ENCODE measurements at regions not wholly inside any gene's neighbourhood (a gene's known extent, or its start where the extent isn't known, plus 50 kb on each side); places are given as distances from the start of the nearest gene placed in this dataset.

GRCh38 chr3:22318325-22318724, 567.3 kb upstream of the ZNF385D start:
- intact Hi-C loops (cut with DNase I), result no loop called here
- Histone ChIP-seq H3K4me1 (no peaks in the 10 kb centered on the region), H3K27me3 (ENCODE audit: low read depth) (no peaks in the 10 kb centered on the region), H3K36me3 (no peaks in the 10 kb centered on the region), H3K27ac (no peak overlapping the region), H3K9me3 (no peaks in the 10 kb centered on the region), H3K4me3 (no peak overlapping the region)
- DNase-seq (no peak), ATAC-seq (no peak)
- no peak for TF ChIP-seq CTCF (IDR thresholded peaks at IDR 0.05)

GRCh38 chr3:22319446-22319845, 568.4 kb upstream of the ZNF385D start:
- H3K9me3 ChIP-seq, result no peaks in the 10 kb centered on the region
- H3K27ac ChIP-seq, result no peak overlapping the region
- H3K36me3 ChIP-seq, result no peaks in the 10 kb centered on the region
- no peak overlapping the region for H3K4me3 ChIP-seq
- intact Hi-C loops (cut with DNase I), result no loop called here
- no peaks in the 10 kb centered on the region for H3K27me3 ChIP-seq (ENCODE audit: low read depth)
- no peak for TF ChIP-seq CTCF (IDR thresholded peaks at IDR 0.05)
- H3K4me1 ChIP-seq, result no peaks in the 10 kb centered on the region
- ATAC-seq (no peak), DNase-seq (no peak)

GRCh38 chr3:22322861-22323260, 571.9 kb upstream of the ZNF385D start:
- no peak overlapping the region for H3K4me3 ChIP-seq
- H3K36me3 ChIP-seq, result no peaks in the 10 kb centered on the region
- H3K4me1 ChIP-seq, result no peaks in the 10 kb centered on the region
- ATAC-seq, result no peak
- intact Hi-C loops (cut with DNase I), result no loop called here
- TF ChIP-seq CTCF (IDR thresholded peaks at IDR 0.05), result no peak
- no peaks in the 10 kb centered on the region for H3K9me3 ChIP-seq
- H3K27me3 ChIP-seq (ENCODE audit: low read depth), result no peaks in the 10 kb centered on the region
- H3K27ac ChIP-seq, result no peak overlapping the region
- no peak for DNase-seq

- no peak overlapping the region for H3K4me3 ChIP-seq
- no peaks in the 10 kb centered on the region for H3K27me3 ChIP-seq (ENCODE audit: low read depth)
- H3K4me1 ChIP-seq, result no peaks in the 10 kb centered on the region
- DNase-seq, result no peak
- intact Hi-C loops (cut with DNase I), result no loop called here
- TF ChIP-seq CTCF (IDR thresholded peaks at IDR 0.05), result no peak
- H3K36me3 ChIP-seq, result no peaks in the 10 kb centered on the region
- H3K27ac ChIP-seq, result no peak overlapping the region
- no peaks in the 10 kb centered on the region for H3K9me3 ChIP-seq
- no peak for ATAC-seq
These were observed 575.3 kb upstream of the ZNF385D start for GRCh38 chr3:22326305-22326704.

- Histone ChIP-seq H3K4me1 (no peaks in the 10 kb centered on the region), H3K4me3 (no peak overlapping the region), H3K36me3 (no peaks in the 10 kb centered on the region), H3K27me3 (ENCODE audit: low read depth) (no peaks in the 10 kb centered on the region), H3K27ac (no peak overlapping the region), H3K9me3 (no peaks in the 10 kb centered on the region)
- DNase-seq (no peak), ATAC-seq (no peak)
- intact Hi-C loops (cut with DNase I), result no loop called here
- no peak for TF ChIP-seq CTCF (IDR thresholded peaks at IDR 0.05)
These were observed 584.0 kb upstream of the ZNF385D start for GRCh38 chr3:22334996-22335395.
